ENCODE measurements at regions not wholly inside any gene's neighbourhood (a gene's known extent, or its start where the extent isn't known, plus 50 kb on each side); places are given as distances from the start of the nearest gene placed in this dataset.

GRCh38 chr20:10976051-10976450 lies 302.3 kb upstream of the JAG1 start:
- H3K4me3 ChIP-seq (ENCODE audit: low read depth, low read length): no peak overlapping the region
- in situ Hi-C loops (cut with HindIII; ENCODE audit: low sequenced_read_pairs): no loop called here
- DNase-seq (ENCODE audit: low read depth, low spot score): no peak
- no peak for TF ChIP-seq CTCF (IDR thresholded peaks at IDR 0.05; ENCODE audit: low read depth, low read length)

- no peak for TF ChIP-seq CTCF (IDR thresholded peaks at IDR 0.05; ENCODE audit: low read depth, low read length)
- H3K4me3 ChIP-seq (ENCODE audit: low read depth, low read length): no peak overlapping the region
- in situ Hi-C loops (cut with HindIII; ENCODE audit: low sequenced_read_pairs): no loop called here
- no peak for DNase-seq (ENCODE audit: low read depth, low spot score)
These were observed 304.4 kb upstream of the JAG1 start for GRCh38 chr20:10978019-10978702.

DNA sequence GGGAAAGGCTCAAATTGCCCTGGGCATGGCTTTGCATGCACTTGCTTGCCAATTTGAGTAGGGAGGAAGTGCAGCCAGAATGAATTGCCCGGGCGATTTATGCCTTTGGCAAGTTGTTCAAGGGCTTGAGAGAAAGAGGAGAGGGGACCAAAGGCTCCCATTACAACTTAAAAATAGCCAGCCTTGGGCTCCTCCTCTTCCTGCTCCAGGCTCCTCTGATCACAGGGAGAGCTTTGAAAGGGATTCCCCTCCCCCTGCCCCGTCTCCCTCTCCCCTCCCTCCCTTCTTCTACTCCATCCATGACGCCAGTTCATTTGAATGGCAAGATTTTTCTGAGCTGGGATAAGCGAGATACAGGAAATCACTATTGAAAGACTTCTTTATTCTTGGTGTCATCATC lies 304.9 kb upstream of the JAG1 start:
- TF ChIP-seq CTCF (IDR thresholded peaks at IDR 0.05; ENCODE audit: low read depth, low read length): no peak
- DNase-seq (ENCODE audit: low read depth, low spot score): no peak
- H3K4me3 ChIP-seq (ENCODE audit: low read depth, low read length): no peak overlapping the region
- in situ Hi-C loops (cut with HindIII; ENCODE audit: low sequenced_read_pairs): no loop called here

DNA sequence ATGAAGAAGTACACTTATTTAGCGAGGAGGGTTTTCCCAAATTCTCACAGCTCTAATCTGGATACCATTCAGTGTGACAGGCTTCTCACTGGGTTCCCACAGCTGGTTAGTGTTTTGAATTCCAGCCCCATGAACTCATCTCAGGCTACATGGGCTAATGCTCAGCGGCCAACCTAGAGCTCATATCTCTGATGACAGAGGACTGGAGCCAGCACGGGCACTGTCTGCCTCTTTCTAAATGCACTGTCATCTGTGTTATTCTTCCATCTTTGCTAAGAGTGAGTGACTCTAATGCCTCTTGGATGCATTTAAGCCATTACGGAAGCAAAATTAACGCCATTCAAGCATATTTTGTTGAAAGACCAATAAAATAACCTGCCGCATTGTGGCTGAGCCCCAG lies 308.9 kb upstream of the JAG1 start:
- in situ Hi-C loops (cut with HindIII; ENCODE audit: low sequenced_read_pairs): no loop called here

GRCh38 chr20:10984294-10984693 lies 310.5 kb upstream of the JAG1 start:
- no peak overlapping the region for H3K4me3 ChIP-seq (ENCODE audit: low read depth, low read length)
- TF ChIP-seq CTCF (IDR thresholded peaks at IDR 0.05; ENCODE audit: low read depth, low read length): no peak
- no peak for DNase-seq (ENCODE audit: low read depth, low spot score)
- in situ Hi-C loops (cut with HindIII; ENCODE audit: low sequenced_read_pairs): no loop called here

More for the DNA sequence above, 308.9 kb upstream of the JAG1 start:
- no peak for TF ChIP-seq CTCF (IDR thresholded peaks at IDR 0.05; ENCODE audit: low read depth, low read length)
- H3K4me3 ChIP-seq (ENCODE audit: low read depth, low read length): no peak overlapping the region
- peak; percentile 86 for DNase-seq (ENCODE audit: low read depth, low spot score)

DNA sequence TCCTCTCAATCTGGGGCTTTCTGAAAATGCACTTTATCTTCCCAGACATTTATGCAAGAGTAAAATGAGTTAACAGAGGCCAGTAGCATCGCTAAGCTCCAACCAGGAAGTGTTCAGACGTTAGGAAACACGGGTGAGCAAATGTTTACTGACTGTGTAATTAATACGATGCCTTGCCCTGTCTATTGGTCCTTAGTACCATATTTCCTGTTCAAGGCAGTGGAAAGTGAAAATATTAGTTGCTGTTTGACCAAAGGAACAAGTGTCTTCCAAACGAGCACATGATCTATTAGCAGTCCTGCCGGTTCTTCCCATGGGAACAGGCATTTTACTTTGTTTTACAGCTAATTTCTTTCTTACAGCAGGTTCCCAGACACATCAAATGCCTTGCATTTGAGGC lies 311.1 kb upstream of the JAG1 start:
- H3K4me3 ChIP-seq (ENCODE audit: low read depth, low read length): no peak overlapping the region
- TF ChIP-seq CTCF (IDR thresholded peaks at IDR 0.05; ENCODE audit: low read depth, low read length): no peak
- in situ Hi-C loops (cut with HindIII; ENCODE audit: low sequenced_read_pairs): no loop called here
- no peak for DNase-seq (ENCODE audit: low read depth, low spot score)

All from astrocyte of the spinal cord (primary cell).